ENCODE measurements at regions not wholly inside any gene's neighbourhood (a gene's known extent, or its start where the extent isn't known, plus 50 kb on each side); places are given as distances from the start of the nearest gene placed in this dataset.

- in situ Hi-C loops (cut with MboI; ENCODE audit: low sequenced_read_pairs in 4 of 4), result loop anchor here in 1 of 4 donors (25.0 kb wide), 1 partner anchor 871 kb away; no protein-coding TSS in a partner anchor
- TF ChIP-seq POLR2A (IDR thresholded peaks at IDR 0.05) (no peak), CTCF (IDR thresholded peaks at IDR 0.05 in 4 of 5, conservative IDR thresholded peaks at IDR 0.05 in 1 of 5) (no peak)
- Histone ChIP-seq H3K36me3 (no peaks in the 10 kb centered on the region), H3K4me1 (no peaks in the 10 kb centered on the region), H3K27me3 (peaks cover 0 to 10% (median 3%) of the 10 kb centered on the region in 3 donors), H3K27ac (no peak overlapping the region), H3K9me3 (no peaks in the 10 kb centered on the region), H3K4me3 (no peak overlapping the region)
- DNase-seq (no peak), ATAC-seq (no peak)
- intact Hi-C loops (cut with DNase I; ENCODE audit: low total_unique reads), result no loop called here
Measured at GRCh38 chr1:36565576-36566501, 83.1 kb upstream of the CSF3R start.

DNA sequence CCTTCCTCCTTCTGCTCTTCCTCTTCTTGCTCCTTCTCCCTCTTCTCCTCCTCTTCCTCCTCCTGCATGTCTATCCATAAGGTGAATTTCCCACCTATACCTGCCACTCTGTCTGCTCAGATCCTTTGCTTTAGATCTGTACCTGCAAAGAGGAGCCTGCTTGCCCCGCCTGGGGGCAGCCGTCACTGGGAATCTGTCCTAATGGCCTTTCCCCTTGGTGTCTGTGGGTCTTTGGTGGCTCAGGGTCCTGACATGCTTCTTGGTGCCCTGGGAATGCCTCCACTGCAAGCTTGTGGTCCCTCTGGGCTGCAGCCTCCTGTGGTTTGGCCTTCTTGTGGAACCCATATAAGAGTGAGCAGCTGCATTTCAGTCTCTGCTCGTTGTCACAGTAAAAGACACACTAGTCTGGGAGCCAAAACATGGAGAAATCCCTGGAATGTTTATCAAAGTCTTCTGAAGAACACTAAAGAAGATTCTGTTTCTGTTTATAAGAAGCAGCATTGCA, 79.5 kb upstream of the CSF3R start:
- no peaks in the 10 kb centered on the region for H3K36me3 ChIP-seq
- no peak for ATAC-seq
- in situ Hi-C loops (cut with MboI; ENCODE audit: low sequenced_read_pairs in 4 of 4), result loop anchor here in 1 of 4 donors (25.0 kb wide), 1 partner anchor 875 kb away; no protein-coding TSS in a partner anchor
- no peaks in the 10 kb centered on the region for H3K9me3 ChIP-seq
- peaks cover 0 to 10% (median 3%) of the 10 kb centered on the region in 3 donors for H3K27me3 ChIP-seq
- intact Hi-C loops (cut with DNase I; ENCODE audit: low total_unique reads), result no loop called here
- TF ChIP-seq POLR2A (IDR thresholded peaks at IDR 0.05) (no peak), CTCF (IDR thresholded peaks at IDR 0.05 in 4 of 5, conservative IDR thresholded peaks at IDR 0.05 in 1 of 5) (no peak)
- H3K4me3 ChIP-seq, result no peak overlapping the region
- no peak for DNase-seq
- no peak overlapping the region for H3K27ac ChIP-seq
- no peaks in the 10 kb centered on the region for H3K4me1 ChIP-seq

DNA sequence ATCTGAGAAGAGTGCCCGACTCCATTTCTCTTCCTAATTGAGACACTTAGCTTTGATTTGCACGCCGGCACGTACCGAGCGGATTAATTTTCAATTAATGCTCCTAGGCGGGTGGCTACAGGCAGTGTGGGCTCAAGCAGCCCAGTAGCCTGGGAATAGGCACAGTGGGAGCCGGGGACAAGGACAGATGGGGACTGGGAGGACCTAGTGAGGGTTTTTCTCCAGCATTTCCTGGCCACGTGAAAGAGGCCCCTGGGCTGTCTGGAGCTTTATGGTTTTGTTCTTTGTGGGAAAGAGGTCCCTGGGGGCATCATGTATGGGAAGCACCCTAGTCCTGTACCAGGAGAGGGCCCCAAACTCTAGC, 78.6 kb upstream of the CSF3R start:
- in situ Hi-C loops (cut with MboI; ENCODE audit: low sequenced_read_pairs in 4 of 4), result loop anchor here in 1 of 4 donors (25.0 kb wide), 1 partner anchor 876 kb away; no protein-coding TSS in a partner anchor
- TF ChIP-seq POLR2A (IDR thresholded peaks at IDR 0.05) (no peak), CTCF (IDR thresholded peaks at IDR 0.05 in 4 of 5, conservative IDR thresholded peaks at IDR 0.05 in 1 of 5) (no peak)

GRCh38 chr1:36560621-36561360, 78.1 kb upstream of the CSF3R start:
- TF ChIP-seq POLR2A (IDR thresholded peaks at IDR 0.05) (no peak), CTCF (IDR thresholded peaks at IDR 0.05 in 4 of 5, conservative IDR thresholded peaks at IDR 0.05 in 1 of 5) (no peak)
- intact Hi-C loops (cut with DNase I; ENCODE audit: low total_unique reads) (no loop called here), in situ Hi-C loops (cut with MboI; ENCODE audit: low sequenced_read_pairs in 4 of 4) (loop anchor here in 1 of 4 donors (25.0 kb wide), 1 partner anchor 877 kb away; no protein-coding TSS in a partner anchor)
- no peak for DNase-seq
- ATAC-seq, result no peak
- no peaks in the 10 kb centered on the region for H3K36me3 ChIP-seq
- H3K9me3 ChIP-seq, result no peaks in the 10 kb centered on the region
- peaks cover 4 to 10% (median 4%) of the 10 kb centered on the region in 3 donors for H3K27me3 ChIP-seq
- no peak overlapping the region for H3K4me3 ChIP-seq
- H3K27ac ChIP-seq, result no peak overlapping the region
- no peaks in the 10 kb centered on the region for H3K4me1 ChIP-seq

More for the DNA sequence above, 78.6 kb upstream of the CSF3R start:
- Histone ChIP-seq H3K27ac (no peak overlapping the region), H3K27me3 (peaks cover 0 to 10% (median 3%) of the 10 kb centered on the region in 3 donors), H3K9me3 (no peaks in the 10 kb centered on the region), H3K4me3 (no peak overlapping the region), H3K4me1 (no peaks in the 10 kb centered on the region), H3K36me3 (no peaks in the 10 kb centered on the region)
- intact Hi-C loops (cut with DNase I; ENCODE audit: low total_unique reads), result no loop called here
- no peak for DNase-seq
- ATAC-seq, result no peak

Measured in gastrocnemius medialis (tissue), 4 donors.